Heart left ventricle (tissue), 13 donors: ENCODE measurements at regions not wholly inside any gene's neighbourhood (a gene's known extent, or its start where the extent isn't known, plus 50 kb on each side); places are given as distances from the start of the nearest gene placed in this dataset.

Source experiments
- CTCF ChIP-seq, 12 donors: fragments of 200-600 bp; sonication (generic) in 4 of 12; IDR thresholded peaks; one replicate each; pipeline versions ENCODE4 v1.5.0 to v1.8.0; 2018 to 2022; ENCODE audit warnings: antibody characterized with exemption in 12 of 12, mild to moderate bottlenecking in 5 of 12
- POLR2A ChIP-seq, 2 donors: fragments of 450-650 bp; IDR thresholded peaks; one replicate each; pipeline ENCODE4 v1.6.1; 2017; ENCODE audit warnings: antibody characterized with exemption in 2 of 2, mild to moderate bottlenecking in 2 of 2, moderate library complexity in 2 of 2
- donor health status: ischemic (EF 13 %, LVEDD 7.1; RV severe dilation, severe dysfunction).
- donor health status: DM: no; HTN: yes; CAD: no.
- donor health status: DM: no; HTN: no; CAD: no.
- donor health status: ischemic (EF 25% LVEDD 6.9; RV normal size, moderate dysfunction).
- donor health status: ischemic (EF 25% LVEDD 5.7; RV mildly dilated, moderate dysfunction).
- donor health status: ischemic (EF 35%, LVEDD 5.7; RV mildly dilated, moderate dysfunction).
- donor health status: nonischemic (EF 11% LVEDD 7.7; RV severe dilation, severe dysfunction).
- donor health status: DM: yes; HTN: yes; CAD: no.
- donor health status: PGD.
- donor health status: ischemic (EF 29% LVEDD 5.4; RV normal size, mild dysfunction).
- donor health status: nonischemic (EF 23%, LVEDD 6.1; RV moderate dilation, normal function).

- TF ChIP-seq CTCF (IDR thresholded peaks at IDR 0.05) (no peak), POLR2A (IDR thresholded peaks at IDR 0.05) (no peak)
Measured at GRCh38 chrX:91066104-91066503, 368.5 kb upstream of the PABPC5 start.
